Nephron (organoid): ENCODE measurements at regions not wholly inside any gene's neighbourhood (a gene's known extent, or its start where the extent isn't known, plus 50 kb on each side); places are given as distances from the start of the nearest gene placed in this dataset.

Experiments used
- H3K27ac Mint-ChIP-seq, 3 experiments: 2 replicates each; pipeline ENCODE4 v1.8.0; 2020; ENCODE audit warnings: mixed read lengths in 3 of 3, mild to moderate bottlenecking in 2 of 3, moderate library complexity in 1 of 3
- H3K27me3 Mint-ChIP-seq: 2 replicates; pipeline ENCODE4 v1.8.0; 2021; ENCODE audit warnings: low read depth, mild to moderate bottlenecking, moderate library complexity, mixed read lengths
- H3K36me3 Mint-ChIP-seq: 2 replicates; pipeline ENCODE4 v1.8.0; 2020; ENCODE audit warnings: low read depth, mixed read lengths
- H3K4me1 Mint-ChIP-seq: 2 replicates; pipeline ENCODE4 v1.8.0; 2020; ENCODE audit warnings: mixed read lengths
- H3K4me3 Mint-ChIP-seq, 3 experiments: 2 replicates each; pipeline ENCODE4 v1.8.0; 2020; ENCODE audit warnings: mild to moderate bottlenecking in 3 of 3, mixed read lengths in 3 of 3, moderate library complexity in 2 of 3
- H3K9me3 Mint-ChIP-seq: 2 replicates; pipeline ENCODE4 v1.8.0; 2020; ENCODE audit warnings: mixed read lengths
- CTCF ChIP-seq, 3 experiments: fragments of 200-600 bp; sonication (generic); IDR thresholded peaks; one replicate each; pipeline ENCODE4 v1.5.0; 2021; ENCODE audit warnings: antibody characterized with exemption in 3 of 3; ENCODE audit not compliant: unreplicated experiment in 3 of 3

- Mint-ChIP-seq H3K9me3 (no peaks in the 10 kb centered on the region), H3K27ac (no peak overlapping the region), H3K4me3 (no peak overlapping the region), H3K36me3 (no peaks in the 10 kb centered on the region), H3K4me1 (no peaks in the 10 kb centered on the region), H3K27me3 (no peaks in the 10 kb centered on the region)
- TF ChIP-seq CTCF (IDR thresholded peaks at IDR 0.05; ENCODE audit: unreplicated experiment in 3 of 3) = no peak
Measured at GRCh38 chr12:24591715-24592440, 357.0 kb downstream of the BCAT1 start.

GRCh38 chr12:24591079-24591626 is 357.7 kb downstream of the BCAT1 start:
- Mint-ChIP-seq H3K4me1 (no peaks in the 10 kb centered on the region), H3K27ac (no peak overlapping the region), H3K36me3 (no peaks in the 10 kb centered on the region), H3K4me3 (no peak overlapping the region), H3K27me3 (no peaks in the 10 kb centered on the region), H3K9me3 (no peaks in the 10 kb centered on the region)
- TF ChIP-seq CTCF (IDR thresholded peaks at IDR 0.05; ENCODE audit: unreplicated experiment in 3 of 3) = no peak

- TF ChIP-seq CTCF (IDR thresholded peaks at IDR 0.05; ENCODE audit: unreplicated experiment in 3 of 3) = no peak
- Mint-ChIP-seq H3K4me3 (no peak overlapping the region), H3K27me3 (no peaks in the 10 kb centered on the region), H3K9me3 (peaks cover 14% of the 10 kb centered on the region), H3K4me1 (no peaks in the 10 kb centered on the region), H3K36me3 (no peaks in the 10 kb centered on the region), H3K27ac (no peak overlapping the region)
Measured at GRCh38 chr12:24586293-24586692, 362.6 kb downstream of the BCAT1 start.

- H3K27me3 Mint-ChIP-seq = no peaks in the 10 kb centered on the region
- TF ChIP-seq CTCF (IDR thresholded peaks at IDR 0.05; ENCODE audit: unreplicated experiment in 3 of 3) = no peak
- peaks cover 3% of the 10 kb centered on the region for H3K36me3 Mint-ChIP-seq
- H3K27ac Mint-ChIP-seq = no peak overlapping the region
- H3K4me3 Mint-ChIP-seq = no peak overlapping the region
- H3K4me1 Mint-ChIP-seq = no peaks in the 10 kb centered on the region
- H3K9me3 Mint-ChIP-seq = peaks cover 28% of the 10 kb centered on the region
Measured at GRCh38 chr12:24584032-24584675, 364.7 kb downstream of the BCAT1 start.

GRCh38 chr12:24582954-24583601 is 365.8 kb downstream of the BCAT1 start:
- Mint-ChIP-seq H3K4me3 (no peak overlapping the region), H3K36me3 (peaks cover 7% of the 10 kb centered on the region), H3K27me3 (no peaks in the 10 kb centered on the region), H3K27ac (no peak overlapping the region), H3K9me3 (peaks cover 35% of the 10 kb centered on the region), H3K4me1 (no peaks in the 10 kb centered on the region)
- TF ChIP-seq CTCF (IDR thresholded peaks at IDR 0.05; ENCODE audit: unreplicated experiment in 3 of 3) = no peak
